ENCODE measurements at regions not wholly inside any gene's neighbourhood (a gene's known extent, or its start where the extent isn't known, plus 50 kb on each side); places are given as distances from the start of the nearest gene placed in this dataset.
"Not testable (repeated sequence)": the region's sequence is repeated elsewhere in the genome, so short reads cannot be mapped to it uniquely, and the experiment has no call there.

- FAIRE-seq; DNase-seq (ENCODE audit: insufficient read length, low spot score): not testable (repeated sequence)
Observed at GRCh38 chr15:22519213-22519612, 60.5 kb downstream of the GOLGA6L22 start.

- not testable (repeated sequence) for FAIRE-seq; DNase-seq (ENCODE audit: insufficient read length, low spot score)
Observed at GRCh38 chr15:22526537-22526936, 67.8 kb downstream of the GOLGA6L22 start.

- not testable (repeated sequence) for DNase-seq (ENCODE audit: insufficient read length, low spot score); FAIRE-seq
Observed at GRCh38 chr15:22527016-22527415, 68.3 kb downstream of the GOLGA6L22 start.

DNA sequence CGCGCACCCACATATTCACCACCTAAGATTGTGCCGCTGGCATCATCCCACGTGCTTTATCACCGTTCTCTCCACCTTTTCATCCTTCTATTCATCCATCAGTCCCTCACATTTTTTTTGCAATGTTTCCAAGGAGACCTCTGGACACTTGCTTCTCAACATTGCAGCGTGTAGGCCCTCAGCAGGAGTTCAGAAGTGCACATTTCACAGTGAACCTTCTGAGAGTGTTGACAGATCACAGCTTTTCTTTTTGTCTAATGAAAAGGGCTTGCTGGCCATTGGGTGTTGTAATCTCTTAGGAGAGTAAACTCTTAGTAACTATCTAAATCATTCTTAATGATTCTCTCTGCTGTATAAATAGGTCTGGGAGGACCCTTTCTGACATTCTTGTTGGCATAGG is 70.5 kb downstream of the GOLGA6L22 start:
- not testable (repeated sequence) for FAIRE-seq; DNase-seq (ENCODE audit: insufficient read length, low spot score)

DNA sequence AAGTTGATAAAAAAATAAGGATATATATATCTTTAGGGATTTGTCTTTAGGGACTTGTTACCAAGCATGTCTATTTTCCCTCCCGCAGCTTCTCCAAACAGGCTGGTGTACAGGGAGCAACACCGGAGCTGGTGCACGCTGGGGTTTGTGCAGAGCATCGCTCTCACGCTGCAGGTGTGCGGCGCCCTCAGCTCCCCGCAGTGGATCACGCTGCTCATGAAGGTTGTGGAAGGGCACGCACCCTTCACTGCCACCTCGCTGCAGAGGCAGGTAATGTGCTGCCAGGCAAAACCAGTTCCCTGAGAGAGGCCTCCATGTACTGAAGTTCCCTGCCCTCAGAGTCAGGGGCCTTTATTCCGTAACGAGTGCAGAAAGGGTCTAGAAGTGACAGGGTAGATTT is 101.0 kb downstream of the GOLGA6L22 start:
- not testable (repeated sequence) for FAIRE-seq; DNase-seq (ENCODE audit: insufficient read length, low spot score)

DNA sequence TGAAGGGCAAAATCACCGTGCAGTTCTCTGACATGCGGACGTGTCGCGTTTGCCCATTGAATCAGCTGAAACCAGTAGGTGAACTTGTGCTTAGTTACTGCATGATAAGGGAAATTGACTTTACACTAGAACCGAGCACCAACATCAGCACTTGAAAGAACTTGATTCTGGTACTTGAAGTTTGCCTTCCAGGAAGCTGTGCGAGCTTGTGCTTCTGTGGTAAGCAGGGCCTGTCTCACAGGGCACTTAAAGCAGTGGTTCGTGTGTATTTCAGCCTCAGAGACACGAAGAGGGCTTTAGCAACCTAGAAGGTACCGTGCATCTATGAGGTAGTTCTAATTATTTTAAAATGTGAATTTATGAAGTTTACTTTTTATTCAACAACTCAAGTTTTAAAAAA is 103.0 kb downstream of the GOLGA6L22 start:
- DNase-seq (ENCODE audit: insufficient read length, low spot score); FAIRE-seq: not testable (repeated sequence)

DNA sequence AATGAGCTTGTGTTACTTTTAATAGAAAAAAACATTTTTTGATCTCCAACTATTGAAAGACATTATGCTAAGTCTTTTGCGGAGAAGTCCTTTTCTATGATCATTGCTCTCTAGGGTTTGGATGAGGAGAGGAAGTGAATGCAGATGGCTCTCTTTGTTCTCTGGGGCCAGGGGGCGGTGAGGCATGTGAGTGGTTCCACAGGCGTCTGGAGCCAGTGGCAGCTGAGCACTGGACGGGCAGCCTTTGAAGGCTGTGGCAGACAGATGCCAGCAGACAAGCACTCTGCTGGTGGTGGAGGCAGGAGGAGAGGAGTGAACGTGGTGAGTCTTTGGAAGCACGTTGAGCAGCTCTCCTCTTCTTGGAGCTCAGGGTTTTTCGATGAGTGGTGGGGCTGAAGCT is 107.8 kb downstream of the GOLGA6L22 start:
- FAIRE-seq, result not testable (repeated sequence)

GRCh38 chr15:22569486-22569885 is 110.8 kb downstream of the GOLGA6L22 start:
- not testable (repeated sequence) for FAIRE-seq; DNase-seq (ENCODE audit: insufficient read length, low spot score)

More for the DNA sequence above, 107.8 kb downstream of the GOLGA6L22 start:
- DNase-seq (ENCODE audit: insufficient read length, low spot score), result not testable (repeated sequence)

- not testable (repeated sequence) for DNase-seq (ENCODE audit: insufficient read length, low spot score); FAIRE-seq
Observed at GRCh38 chr15:22572152-22572735, 113.5 kb downstream of the GOLGA6L22 start.

DNA sequence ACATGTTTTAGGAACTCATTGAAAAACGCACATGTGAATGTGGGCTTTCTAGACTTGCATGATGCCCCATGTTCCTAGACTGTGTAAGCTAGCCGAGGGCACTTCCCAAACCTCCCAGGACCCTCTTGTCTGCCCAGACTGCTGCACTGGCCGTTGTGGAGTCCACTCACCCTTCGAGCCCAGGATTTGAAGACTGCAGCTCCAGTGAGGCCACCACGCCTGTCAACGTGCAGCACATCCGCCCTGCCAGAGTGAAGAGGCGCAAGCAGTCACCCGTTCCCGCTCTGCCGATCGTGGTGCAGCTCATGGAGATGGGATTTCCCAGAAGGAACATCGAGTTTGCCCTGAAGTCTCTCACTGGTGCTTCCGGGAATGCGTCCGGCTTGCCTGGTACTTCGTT is 114.1 kb downstream of the GOLGA6L22 start:
- DNase-seq (ENCODE audit: insufficient read length, low spot score); FAIRE-seq: not testable (repeated sequence)

DNA sequence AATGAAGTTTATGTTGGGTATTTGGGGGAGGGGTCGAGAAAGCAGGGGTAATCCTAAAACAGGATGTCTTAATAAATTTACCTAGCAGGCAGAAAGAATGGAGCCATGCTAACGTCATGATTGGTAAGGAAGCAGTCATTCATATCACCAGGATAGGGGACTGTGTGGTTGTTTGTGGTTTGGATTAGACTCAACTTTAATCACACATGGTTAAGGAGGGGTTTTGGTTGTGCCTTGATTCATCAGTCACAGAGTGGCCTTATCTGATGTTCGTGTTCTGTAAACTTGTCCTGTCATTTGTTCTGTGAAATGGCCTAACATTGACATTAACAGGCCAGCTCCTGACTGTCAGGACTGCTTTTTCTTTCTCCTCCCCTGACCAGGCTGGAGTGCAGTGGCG is 119.1 kb downstream of the GOLGA6L22 start:
- DNase-seq (ENCODE audit: insufficient read length, low spot score); FAIRE-seq: not testable (repeated sequence)

GRCh38 chr15:22579213-22579612 is 120.5 kb downstream of the GOLGA6L22 start:
- FAIRE-seq; DNase-seq (ENCODE audit: insufficient read length, low spot score): not testable (repeated sequence)

GRCh38 chr15:22587391-22587790 is 128.7 kb downstream of the GOLGA6L22 start:
- DNase-seq (ENCODE audit: insufficient read length, low spot score); FAIRE-seq: not testable (repeated sequence)

GRCh38 chr15:22598552-22598951 is 139.8 kb downstream of the GOLGA6L22 start:
- not testable (repeated sequence) for FAIRE-seq; DNase-seq (ENCODE audit: insufficient read length, low spot score)

DNA sequence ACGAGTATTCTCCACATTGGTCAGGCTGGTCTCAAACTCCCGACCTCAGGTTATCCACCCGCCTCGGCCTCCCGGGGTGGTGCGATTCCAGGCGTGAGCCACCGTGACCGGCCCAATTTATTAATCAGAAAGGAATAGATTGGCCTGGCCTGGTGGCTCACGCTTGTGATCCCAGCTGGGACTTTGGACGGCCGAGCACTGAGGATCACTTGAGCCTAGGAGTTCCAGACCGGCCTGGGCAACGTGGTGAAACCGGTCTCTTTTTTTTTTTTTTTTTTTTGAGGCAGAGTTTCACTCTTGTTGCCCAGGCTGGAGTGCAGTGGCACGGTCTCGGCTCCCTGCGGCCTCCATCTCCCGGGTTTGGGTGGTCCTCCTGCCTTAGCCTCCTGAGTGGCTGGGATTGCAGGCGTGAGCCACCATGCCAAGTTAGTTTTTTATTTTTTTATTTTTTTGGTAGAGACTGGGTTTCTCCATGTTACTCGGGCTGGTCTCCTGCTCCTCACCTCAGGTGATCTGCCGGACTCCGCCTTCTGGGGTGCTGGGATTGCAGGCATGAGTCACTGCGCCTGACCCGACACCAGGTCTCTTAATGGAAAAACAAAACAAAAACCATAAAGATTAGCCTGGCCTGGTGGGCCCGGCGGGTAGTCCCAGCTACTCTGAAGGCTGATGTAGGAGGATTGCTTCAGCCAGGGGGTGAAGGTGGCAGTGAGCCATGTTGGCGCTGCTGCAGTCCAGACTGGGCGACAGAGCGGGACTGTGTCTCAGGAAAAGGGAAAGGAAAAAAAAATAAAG is 141.0 kb downstream of the GOLGA6L22 start:
- DNase-seq (ENCODE audit: insufficient read length, low spot score); FAIRE-seq: not testable (repeated sequence)

- DNase-seq (ENCODE audit: insufficient read length, low spot score); FAIRE-seq: not testable (repeated sequence)
Observed at GRCh38 chr15:22616976-22617375, 158.3 kb downstream of the GOLGA6L22 start.

DNA sequence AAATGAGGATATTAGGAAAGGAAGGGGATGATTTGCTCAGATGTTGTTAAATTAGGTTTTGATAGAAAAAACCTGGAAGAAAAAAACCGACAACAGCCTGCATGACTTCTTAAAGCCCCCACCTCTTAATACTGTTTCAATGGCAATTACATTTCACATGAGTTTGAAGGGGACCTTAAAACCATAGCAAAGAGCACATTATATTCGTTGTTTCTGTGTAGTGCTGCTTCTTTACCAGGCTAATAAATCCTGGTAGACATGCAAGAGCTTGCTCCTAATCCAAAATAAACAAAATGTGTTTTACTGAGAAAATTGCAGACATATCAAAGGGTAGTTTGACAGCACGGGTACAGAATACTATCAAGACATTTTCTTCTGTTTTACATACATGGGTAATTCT is 154.7 kb upstream of the NIPA1 start:
- FAIRE-seq; DNase-seq (ENCODE audit: insufficient read length, low spot score): not testable (repeated sequence)

GRCh38 chr15:22639983-22640382 is 146.5 kb upstream of the NIPA1 start:
- FAIRE-seq, result not testable (repeated sequence)

DNA sequence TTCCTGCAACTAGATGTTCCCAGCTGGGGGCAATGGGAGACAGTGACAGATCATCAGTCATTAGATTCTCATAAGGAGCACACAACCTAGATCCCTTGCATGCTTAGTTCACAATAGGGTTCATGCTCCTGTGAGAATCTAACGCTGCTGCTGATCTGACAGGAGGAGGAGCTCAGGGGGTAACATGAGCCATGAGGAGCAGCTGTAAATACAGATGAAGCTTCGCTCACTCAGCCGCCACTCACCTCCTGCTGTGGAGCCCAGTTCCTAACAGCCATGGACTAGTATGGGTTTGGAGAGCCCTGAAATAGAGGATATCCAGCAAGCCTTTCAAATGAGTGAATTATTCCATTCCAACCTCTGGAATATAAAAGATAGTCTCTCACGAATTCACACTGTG is 137.0 kb upstream of the NIPA1 start:
- DNase-seq (ENCODE audit: insufficient read length, low spot score); FAIRE-seq: not testable (repeated sequence)

More at GRCh38 chr15:22639983-22640382, 146.5 kb upstream of the NIPA1 start:
- not testable (repeated sequence) for DNase-seq (ENCODE audit: insufficient read length, low spot score)

DNA sequence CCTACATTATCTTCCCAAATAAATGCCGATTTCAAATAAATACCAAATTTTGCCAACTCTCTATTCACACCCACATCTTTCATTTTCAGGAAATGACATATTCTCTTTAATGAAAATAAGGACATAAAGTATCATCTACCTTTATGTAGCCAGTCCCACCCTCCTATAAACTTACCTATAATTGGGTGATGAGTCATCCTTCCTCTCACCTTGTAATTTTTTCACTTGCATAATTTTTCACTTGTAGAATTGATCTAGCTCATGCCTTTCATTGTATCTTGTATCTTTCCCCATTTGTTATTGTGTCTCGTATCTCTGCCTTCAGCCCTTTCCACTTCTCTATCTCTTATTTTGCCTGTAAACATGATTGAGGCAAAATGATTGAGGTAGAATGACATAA is 135.3 kb upstream of the NIPA1 start:
- DNase-seq (ENCODE audit: insufficient read length, low spot score); FAIRE-seq: not testable (repeated sequence)
